Liver (tissue), 8 donors: ENCODE measurements at regions not wholly inside any gene's neighbourhood (a gene's known extent, or its start where the extent isn't known, plus 50 kb on each side); places are given as distances from the start of the nearest gene placed in this dataset.

Experiments used
- DNase-seq: peaks from one replicate; pipeline ENCODE4 v3.0.0-alpha.2; 2017; ENCODE audit warnings: low spot score
- H3K27ac ChIP-seq, 2 donors: one replicate each; pipeline ENCODE4 v1.7.0; 2013; ENCODE audit warnings: inconsistent platforms in 2 of 2, low read length in 2 of 2, control low read depth in 1 of 2, low read depth in 1 of 2, mild to moderate bottlenecking in 1 of 2
- H3K27me3 ChIP-seq, 4 donors: one replicate each; pipeline versions ENCODE4 v1.6.1 to v1.7.0; 2013; ENCODE audit warnings: low read length in 3 of 4, inconsistent platforms in 1 of 4, mild to moderate bottlenecking in 1 of 4, moderate library complexity in 1 of 4; ENCODE audit not compliant: control insufficient read depth in 4 of 4, insufficient read depth in 4 of 4
- H3K36me3 ChIP-seq, 4 donors: one replicate each; pipeline versions ENCODE4 v1.6.1 to v1.7.0; 2013; ENCODE audit warnings: low read length in 3 of 4, mild to moderate bottlenecking in 3 of 4, low read depth in 1 of 4, moderate library complexity in 1 of 4; ENCODE audit not compliant: control insufficient read depth in 4 of 4, insufficient read depth in 3 of 4
- H3K4me1 ChIP-seq, 4 donors: one replicate each; pipeline versions ENCODE4 v1.6.1 to v1.7.0; 2013; ENCODE audit warnings: low read length in 3 of 4, mild to moderate bottlenecking in 3 of 4, moderate library complexity in 1 of 4; ENCODE audit not compliant: control insufficient read depth in 4 of 4, insufficient read depth in 4 of 4
- H3K4me3 ChIP-seq, 3 donors: one replicate each; pipeline versions ENCODE4 v1.6.1 to v1.7.0; 2013; ENCODE audit warnings: low read length in 3 of 3, control low read depth in 1 of 3, low read depth in 1 of 3, mild to moderate bottlenecking in 1 of 3
- H3K9ac ChIP-seq, 2 donors: one replicate each; pipeline ENCODE4 v1.7.0; 2013; ENCODE audit warnings: low read length in 2 of 2, mild to moderate bottlenecking in 2 of 2, moderate library complexity in 2 of 2, control low read depth in 1 of 2, low read depth in 1 of 2
- H3K9me3 ChIP-seq, 4 donors: one replicate each; pipeline versions ENCODE4 v1.6.1 to v1.7.0; 2013; ENCODE audit warnings: low read length in 3 of 4; ENCODE audit not compliant: control insufficient read depth in 4 of 4
- ATF3 ChIP-seq: IDR thresholded peaks from 2 replicates; pipeline ENCODE4 v1.6.1; 2016; ENCODE audit warnings: antibody characterized with exemption
- EGR1 ChIP-seq, 2 donors: IDR thresholded peaks; 2 replicates each; pipeline ENCODE4 v1.6.1; 2016 to 2018; ENCODE audit warnings: antibody characterized with exemption in 2 of 2, low read depth in 2 of 2
- FOXA1 ChIP-seq: IDR thresholded peaks from 2 replicates; pipeline ENCODE4 v1.6.1; 2016; ENCODE audit warnings: antibody characterized with exemption
- FOXA2 ChIP-seq: IDR thresholded peaks from 2 replicates; pipeline ENCODE4 v1.6.1; 2016; ENCODE audit warnings: antibody characterized with exemption
- GABPA ChIP-seq, 2 donors: IDR thresholded peaks in 1 of 2; conservative IDR thresholded peaks in 1 of 2; 2 replicates each; pipeline ENCODE4 v1.6.1; 2016; ENCODE audit warnings: antibody characterized with exemption in 2 of 2, mild to moderate bottlenecking in 1 of 2, moderate library complexity in 1 of 2
- HNF4A ChIP-seq, 2 donors: conservative IDR thresholded peaks; 2 replicates each; pipeline ENCODE4 v1.6.1; 2016; ENCODE audit warnings: antibody characterized with exemption in 2 of 2, mild to moderate bottlenecking in 2 of 2
- HNF4G ChIP-seq: IDR thresholded peaks from 2 replicates; pipeline ENCODE4 v1.6.1; 2016; ENCODE audit warnings: antibody characterized with exemption
- JUND ChIP-seq, 2 donors: IDR thresholded peaks; 2 replicates each; pipeline ENCODE4 v1.6.1; 2016; ENCODE audit warnings: antibody characterized with exemption in 2 of 2
- NR2F2 ChIP-seq: IDR thresholded peaks from 2 replicates; pipeline ENCODE4 v1.6.1; 2016; ENCODE audit warnings: antibody characterized with exemption
- RAD21 ChIP-seq, 2 donors: IDR thresholded peaks; 2 replicates each; pipeline ENCODE4 v1.6.1; 2016; ENCODE audit warnings: antibody characterized with exemption in 2 of 2, mild to moderate bottlenecking in 2 of 2
- REST ChIP-seq: IDR thresholded peaks from 2 replicates; pipeline ENCODE4 v1.6.1; 2016; ENCODE audit warnings: antibody characterized with exemption, mild to moderate bottlenecking
- RXRA ChIP-seq, 2 donors: IDR thresholded peaks; 2 replicates each; pipeline ENCODE4 v1.6.1; 2017 to 2018; ENCODE audit warnings: antibody characterized with exemption in 2 of 2, mild to moderate bottlenecking in 1 of 2
- SP1 ChIP-seq: IDR thresholded peaks from 2 replicates; pipeline ENCODE4 v1.6.1; 2018; ENCODE audit warnings: antibody characterized with exemption, mild to moderate bottlenecking
- TAF1 ChIP-seq: conservative IDR thresholded peaks from 2 replicates; pipeline ENCODE4 v1.6.1; 2016; ENCODE audit warnings: antibody characterized with exemption, mild to moderate bottlenecking
- YY1 ChIP-seq: IDR thresholded peaks from 2 replicates; pipeline ENCODE4 v1.6.1; 2016; ENCODE audit warnings: antibody characterized with exemption, mild to moderate bottlenecking
- ZBTB33 ChIP-seq: IDR thresholded peaks from 2 replicates; pipeline ENCODE4 v1.6.1; 2016; ENCODE audit warnings: antibody characterized with exemption
- WGBS: extraction: QIAGEN DNeasy Blood & Tissue Kit; methylation state at CpG from one replicate; pipeline ENCODE4 v1.1.7; 2013; 5-methylcytosine and 5-hydroxymethylcytosine counted together
- TF ChIP-seq, protein P1 (sequence below): fragments of 150-350 bp; IDR thresholded peaks from 2 replicates; pipeline ENCODE4 v1.5.1; 2017; ENCODE audit warnings: improper control_type of control experiment, low read depth, low read length; ENCODE audit not compliant: missing input control
- TF ChIP-seq, protein P2 (sequence below): IDR thresholded peaks from 2 replicates; pipeline ENCODE4 v1.6.1; 2016; ENCODE audit warnings: antibody characterized with exemption
- donor health status: healthy.
- donor health status: healthy.
- donor health status: healthy.
- donor health status: healthy.
- donor health status: healthy.

DNA sequence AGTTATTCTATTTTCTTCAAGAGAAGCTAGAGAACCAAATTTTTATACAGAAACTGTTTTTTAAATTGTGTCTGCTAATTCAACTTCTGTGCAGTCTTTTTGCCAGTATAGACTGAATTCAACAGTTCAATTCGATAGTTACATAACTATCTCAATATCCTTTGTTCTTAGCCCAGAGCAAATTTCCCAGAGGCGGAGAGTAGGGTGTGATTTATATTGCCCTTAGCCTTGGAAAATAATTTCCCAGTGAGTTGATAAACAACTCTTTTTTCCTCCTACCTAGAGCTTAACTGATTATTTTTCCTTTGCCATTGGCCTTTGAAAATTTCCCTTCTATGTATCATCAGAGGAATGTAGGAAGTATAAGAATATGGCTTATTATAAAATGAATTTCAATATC, 420.5 kb downstream of the NSUN3 start:
- TF ChIP-seq ATF3 (no peak), YY1 (no peak), SP1 (no peak), REST (no peak), HNF4A (conservative IDR thresholded peaks at IDR 0.05) (no peak)
- TF ChIP-seq, protein P1, sequence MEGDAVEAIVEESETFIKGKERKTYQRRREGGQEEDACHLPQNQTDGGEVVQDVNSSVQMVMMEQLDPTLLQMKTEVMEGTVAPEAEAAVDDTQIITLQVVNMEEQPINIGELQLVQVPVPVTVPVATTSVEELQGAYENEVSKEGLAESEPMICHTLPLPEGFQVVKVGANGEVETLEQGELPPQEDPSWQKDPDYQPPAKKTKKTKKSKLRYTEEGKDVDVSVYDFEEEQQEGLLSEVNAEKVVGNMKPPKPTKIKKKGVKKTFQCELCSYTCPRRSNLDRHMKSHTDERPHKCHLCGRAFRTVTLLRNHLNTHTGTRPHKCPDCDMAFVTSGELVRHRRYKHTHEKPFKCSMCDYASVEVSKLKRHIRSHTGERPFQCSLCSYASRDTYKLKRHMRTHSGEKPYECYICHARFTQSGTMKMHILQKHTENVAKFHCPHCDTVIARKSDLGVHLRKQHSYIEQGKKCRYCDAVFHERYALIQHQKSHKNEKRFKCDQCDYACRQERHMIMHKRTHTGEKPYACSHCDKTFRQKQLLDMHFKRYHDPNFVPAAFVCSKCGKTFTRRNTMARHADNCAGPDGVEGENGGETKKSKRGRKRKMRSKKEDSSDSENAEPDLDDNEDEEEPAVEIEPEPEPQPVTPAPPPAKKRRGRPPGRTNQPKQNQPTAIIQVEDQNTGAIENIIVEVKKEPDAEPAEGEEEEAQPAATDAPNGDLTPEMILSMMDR = no peak
- no peak for DNase-seq
- Histone ChIP-seq H3K9me3 (no peaks in the 10 kb centered on the region), H3K27ac (no peak overlapping the region), H3K4me1 (no peaks in the 10 kb centered on the region), H3K4me3 (no peak overlapping the region), H3K27me3 (no peaks in the 10 kb centered on the region), H3K36me3 (no peaks in the 10 kb centered on the region), H3K9ac (no peak overlapping the region)
- 73% methylated on average over 2 of the region's 2 CpGs for WGBS

DNA sequence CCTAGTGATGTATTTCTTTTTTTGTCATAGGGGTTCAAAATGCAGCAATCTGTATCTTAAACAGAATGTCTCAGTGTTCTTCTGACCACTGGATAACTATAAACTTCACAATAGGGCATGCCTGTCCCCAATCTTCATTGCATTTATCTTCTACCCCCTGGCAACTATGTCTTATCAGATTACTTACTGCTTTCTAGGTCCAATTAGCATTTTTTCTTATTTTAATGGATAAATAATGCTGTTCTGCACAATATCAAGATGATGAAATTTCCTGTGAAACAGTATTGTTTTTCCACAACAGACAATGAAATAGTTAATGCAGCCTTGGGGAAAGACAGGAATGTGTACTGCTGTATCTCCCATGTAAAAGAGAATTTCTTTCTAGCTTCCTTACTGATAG, 432.1 kb downstream of the NSUN3 start:
- H3K9me3 ChIP-seq = no peaks in the 10 kb centered on the region
- no peaks in the 10 kb centered on the region for H3K36me3 ChIP-seq
- H3K4me1 ChIP-seq = no peaks in the 10 kb centered on the region
- no peak overlapping the region for H3K4me3 ChIP-seq
- no peak overlapping the region for H3K9ac ChIP-seq
- H3K27ac ChIP-seq = no peak overlapping the region
- no peak for DNase-seq
- H3K27me3 ChIP-seq = no peaks in the 10 kb centered on the region
- TF ChIP-seq FOXA2 = no peak
- no peak for TF ChIP-seq TAF1
- TF ChIP-seq NR2F2 = no peak
- no peak for TF ChIP-seq RAD21 (IDR thresholded peaks at IDR 0.05)
- TF ChIP-seq YY1 = no peak
- no peak for TF ChIP-seq ATF3
- TF ChIP-seq EGR1 (IDR thresholded peaks at IDR 0.05; ENCODE audit: low read depth in 2 of 2) = no peak
- TF ChIP-seq HNF4A (conservative IDR thresholded peaks at IDR 0.05) = no peak
- no peak for TF ChIP-seq GABPA (IDR thresholded peaks at IDR 0.05 in 1 of 2, conservative IDR thresholded peaks at IDR 0.05 in 1 of 2)
- TF ChIP-seq, protein P2, sequence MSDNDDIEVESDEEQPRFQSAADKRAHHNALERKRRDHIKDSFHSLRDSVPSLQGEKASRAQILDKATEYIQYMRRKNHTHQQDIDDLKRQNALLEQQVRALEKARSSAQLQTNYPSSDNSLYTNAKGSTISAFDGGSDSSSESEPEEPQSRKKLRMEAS = no peak
- no peak for TF ChIP-seq HNF4G
- no peak for TF ChIP-seq REST
- TF ChIP-seq ZBTB33 = no peak
- no peak for TF ChIP-seq JUND (IDR thresholded peaks at IDR 0.05)
- no peak for TF ChIP-seq RXRA (IDR thresholded peaks at IDR 0.05)
- TF ChIP-seq SP1 = no peak
- TF ChIP-seq, protein P1 = no peak
- TF ChIP-seq FOXA1 = no peak
